ENCODE measurements at regions not wholly inside any gene's neighbourhood (a gene's known extent, or its start where the extent isn't known, plus 50 kb on each side); places are given as distances from the start of the nearest gene placed in this dataset.
A peak's percentile ranks its signal among the peaks of the same experiment; 100 is the strongest.

DNA sequence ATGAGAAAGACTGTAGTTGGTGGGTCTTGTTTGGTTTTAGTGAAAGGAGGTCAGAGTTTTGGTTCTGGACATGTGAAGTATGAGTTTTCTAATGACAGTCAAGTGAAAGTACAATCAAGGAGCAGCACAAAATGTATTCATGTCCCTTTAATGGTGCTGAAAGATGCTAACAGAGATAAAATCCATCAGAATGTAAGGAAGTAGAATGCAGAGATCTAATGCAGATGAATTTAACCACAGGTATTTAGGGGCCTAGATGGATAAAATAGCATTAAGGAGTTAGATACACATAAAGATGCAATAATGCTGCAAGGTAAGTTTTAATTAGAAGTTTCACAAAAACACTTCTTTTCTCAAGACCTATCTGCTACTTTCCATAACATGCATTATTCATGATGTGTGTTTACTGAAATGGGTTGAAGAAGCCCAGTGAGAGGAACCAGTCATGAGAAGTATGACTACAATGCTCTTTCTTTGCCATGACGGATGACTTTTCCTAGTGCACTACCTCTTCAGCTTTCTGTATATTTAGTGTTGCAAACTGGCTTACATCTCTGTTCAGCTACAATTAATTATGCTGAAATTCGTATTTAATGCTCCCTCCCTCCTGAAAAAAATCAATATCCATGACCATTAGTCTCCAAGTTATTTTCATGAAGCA, 222.9 kb upstream of the HTR2A start:
- in situ Hi-C loops (cut with MboI; ENCODE audit: low sequenced_read_pairs) (no loop called here), intact Hi-C loops (cut with micrococcal nuclease) (no loop called here), dilution Hi-C loops (cut with HindIII; ENCODE audit: low sequenced_read_pairs, unreplicated experiment) (no loop called here)
- ATAC-seq (ENCODE audit: low read depth): no peak
- Histone ChIP-seq H3K4me2 (ENCODE audit: low read depth, low read length) (no peak overlapping the region), H3K79me1 (ENCODE audit: low read depth in 1 of 2, low read length in 2 of 2) (no peaks in the 10 kb centered on the region), H2AFZ (replicated peaks; ENCODE audit: low read length, poor library complexity) (no peak overlapping the region), H3K56ac (ENCODE audit: extremely low read depth, insufficient read depth, low read length) (no peak overlapping the region), H3K27me3 (ENCODE audit: control insufficient read depth, insufficient read depth, low read length) (no peaks in the 10 kb centered on the region), H2AK9ac (replicated peaks; ENCODE audit: low read depth, low read length, poor library complexity) (no peak overlapping the region), H3K9ac (ENCODE audit: low read depth, low read length) (no peak overlapping the region), H4K20me1 (ENCODE audit: insufficient read depth, low read length) (no peaks in the 10 kb centered on the region), H3K4me1 (ENCODE audit: control insufficient read depth, insufficient read depth, low read length) (peaks cover 3% of the 10 kb centered on the region; the same call in 1 of the 2 replicates), H3K23ac (ENCODE audit: low read depth, low read length) (0 out of 2 replicates have a peak overlapping the region, but pooled peaks have one; percentile 20), H4K5ac (ENCODE audit: low read depth, low read length) (no peak overlapping the region), H3K14ac (replicated peaks; ENCODE audit: low read depth, low read length) (no peak overlapping the region), H3K9me3 (ENCODE audit: control insufficient read depth, insufficient read depth, low read length) (peaks cover 3% of the 10 kb centered on the region), H4K91ac (ENCODE audit: insufficient read depth, low read depth, low read length) (no peak overlapping the region), H3K18ac (ENCODE audit: low read depth, low read length) (no peak overlapping the region), H3K36me3 (ENCODE audit: control insufficient read depth, insufficient read depth, low read length) (no peaks in the 10 kb centered on the region), H2BK15ac (ENCODE audit: low read depth, low read length) (no peak overlapping the region), H4K8ac (ENCODE audit: low read depth in 2 of 2, low read length in 2 of 2) (no peak overlapping the region), H3K9me1 (ENCODE audit: insufficient read depth, low read length) (no peaks in the 10 kb centered on the region), H2BK20ac (ENCODE audit: low read depth, low read length) (no peak overlapping the region), H2BK120ac (ENCODE audit: low read depth, low read length) (no peak overlapping the region), H2BK5ac (ENCODE audit: low read depth, low read length, poor library complexity, severe bottlenecking) (no peak overlapping the region), H3K4ac (ENCODE audit: low read depth, low read length) (no peak overlapping the region), H2AK5ac (ENCODE audit: low read depth, low read length) (no peak overlapping the region), H3K27ac (ENCODE audit: insufficient read depth, low read length) (no peak overlapping the region), H3K4me3 (ENCODE audit: insufficient read depth, low read depth, low read length) (no peak overlapping the region)
- TF ChIP-seq MAZ (IDR thresholded peaks at IDR 0.05; ENCODE audit: borderline replicate concordance, low read depth, low read length) (no peak), CHD1 (IDR thresholded peaks at IDR 0.05; ENCODE audit: low read depth, low read length) (no peak), FOS (IDR thresholded peaks at IDR 0.05; ENCODE audit: low read depth, low read length) (no peak), MAFK (IDR thresholded peaks at IDR 0.05; ENCODE audit: low read depth, low read length) (no peak), SMC3 (IDR thresholded peaks at IDR 0.05; ENCODE audit: low read depth, low read length) (no peak), RFX5 (IDR thresholded peaks at IDR 0.05; ENCODE audit: low read depth, low read length) (no peak), MXI1 (IDR thresholded peaks at IDR 0.05; ENCODE audit: borderline replicate concordance, low read depth, low read length) (no peak), RAD21 (IDR thresholded peaks at IDR 0.05; ENCODE audit: low read length) (no peak), BHLHE40 (IDR thresholded peaks at IDR 0.05; ENCODE audit: low read depth, low read length) (no peak), POLR2A (IDR thresholded peaks at IDR 0.05; ENCODE audit: low read depth, low read length) (no peak), CEBPB (IDR thresholded peaks at IDR 0.05; ENCODE audit: low read depth, low read length) (no peak)
- TF ChIP-seq, protein P1, sequence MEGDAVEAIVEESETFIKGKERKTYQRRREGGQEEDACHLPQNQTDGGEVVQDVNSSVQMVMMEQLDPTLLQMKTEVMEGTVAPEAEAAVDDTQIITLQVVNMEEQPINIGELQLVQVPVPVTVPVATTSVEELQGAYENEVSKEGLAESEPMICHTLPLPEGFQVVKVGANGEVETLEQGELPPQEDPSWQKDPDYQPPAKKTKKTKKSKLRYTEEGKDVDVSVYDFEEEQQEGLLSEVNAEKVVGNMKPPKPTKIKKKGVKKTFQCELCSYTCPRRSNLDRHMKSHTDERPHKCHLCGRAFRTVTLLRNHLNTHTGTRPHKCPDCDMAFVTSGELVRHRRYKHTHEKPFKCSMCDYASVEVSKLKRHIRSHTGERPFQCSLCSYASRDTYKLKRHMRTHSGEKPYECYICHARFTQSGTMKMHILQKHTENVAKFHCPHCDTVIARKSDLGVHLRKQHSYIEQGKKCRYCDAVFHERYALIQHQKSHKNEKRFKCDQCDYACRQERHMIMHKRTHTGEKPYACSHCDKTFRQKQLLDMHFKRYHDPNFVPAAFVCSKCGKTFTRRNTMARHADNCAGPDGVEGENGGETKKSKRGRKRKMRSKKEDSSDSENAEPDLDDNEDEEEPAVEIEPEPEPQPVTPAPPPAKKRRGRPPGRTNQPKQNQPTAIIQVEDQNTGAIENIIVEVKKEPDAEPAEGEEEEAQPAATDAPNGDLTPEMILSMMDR (conservative IDR thresholded peaks at IDR 0.05; ENCODE audit: low read depth, low read length): no peak
- TF ChIP-seq, protein P2, sequence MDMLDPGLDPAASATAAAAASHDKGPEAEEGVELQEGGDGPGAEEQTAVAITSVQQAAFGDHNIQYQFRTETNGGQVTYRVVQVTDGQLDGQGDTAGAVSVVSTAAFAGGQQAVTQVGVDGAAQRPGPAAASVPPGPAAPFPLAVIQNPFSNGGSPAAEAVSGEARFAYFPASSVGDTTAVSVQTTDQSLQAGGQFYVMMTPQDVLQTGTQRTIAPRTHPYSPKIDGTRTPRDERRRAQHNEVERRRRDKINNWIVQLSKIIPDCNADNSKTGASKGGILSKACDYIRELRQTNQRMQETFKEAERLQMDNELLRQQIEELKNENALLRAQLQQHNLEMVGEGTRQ (IDR thresholded peaks at IDR 0.05; ENCODE audit: low read depth, low read length): no peak
- TF ChIP-seq, protein P3, sequence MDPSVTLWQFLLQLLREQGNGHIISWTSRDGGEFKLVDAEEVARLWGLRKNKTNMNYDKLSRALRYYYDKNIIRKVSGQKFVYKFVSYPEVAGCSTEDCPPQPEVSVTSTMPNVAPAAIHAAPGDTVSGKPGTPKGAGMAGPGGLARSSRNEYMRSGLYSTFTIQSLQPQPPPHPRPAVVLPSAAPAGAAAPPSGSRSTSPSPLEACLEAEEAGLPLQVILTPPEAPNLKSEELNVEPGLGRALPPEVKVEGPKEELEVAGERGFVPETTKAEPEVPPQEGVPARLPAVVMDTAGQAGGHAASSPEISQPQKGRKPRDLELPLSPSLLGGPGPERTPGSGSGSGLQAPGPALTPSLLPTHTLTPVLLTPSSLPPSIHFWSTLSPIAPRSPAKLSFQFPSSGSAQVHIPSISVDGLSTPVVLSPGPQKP (IDR thresholded peaks at IDR 0.05; ENCODE audit: borderline replicate concordance, low read depth, low read length): no peak
- no CpG with 5 or more reads among the region's 2 CpGs for WGBS, 2 experiments (ENCODE audit: extremely low coverage in 2 of 2, insufficient read length in 1 of 2)
- ChIA-PET CTCF (interaction anchor here (0.9 kb wide), 1 partner anchor 128 kb away, joined by 3 read pairs; no protein-coding TSS in a partner anchor), POLR2A (ENCODE audit: unreplicated experiment) (no interaction called here)
- DNase-seq: peak; percentile 28
- no TSS peak for BruUV-seq (replicated peaks)
